LoVo (cell line): ENCODE measurements at regions not wholly inside any gene's neighbourhood (a gene's known extent, or its start where the extent isn't known, plus 50 kb on each side); places are given as distances from the start of the nearest gene placed in this dataset.
"Not testable (repeated sequence)": the region's sequence is repeated elsewhere in the genome, so short reads cannot be mapped to it uniquely, and the experiment has no call there.

Experiments
- DNase-seq: peaks from one replicate; pipeline ENCODE4 v3.0.0-alpha.2; 2016; ENCODE audit warnings: low spot score

DNA sequence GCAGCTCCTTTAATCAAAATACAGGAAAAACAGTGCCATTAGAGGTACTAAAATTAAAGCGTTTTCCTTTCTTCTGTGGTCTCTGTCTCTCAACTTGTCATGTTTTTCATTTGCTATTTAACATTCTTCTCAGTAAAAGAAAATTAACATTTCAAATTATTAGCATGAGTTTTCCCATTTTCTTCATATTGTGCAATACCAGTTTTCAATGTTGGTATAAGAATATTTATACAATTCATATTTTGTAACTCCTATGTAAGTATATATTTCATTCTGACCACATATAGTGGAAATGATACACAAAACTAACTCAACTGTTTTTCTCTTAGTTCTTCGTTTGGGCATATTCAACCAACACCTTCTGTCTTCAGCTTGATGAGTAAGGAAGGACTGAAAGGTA lies 308.3 kb downstream of the HS3ST1 start:
- no peak for DNase-seq

DNA sequence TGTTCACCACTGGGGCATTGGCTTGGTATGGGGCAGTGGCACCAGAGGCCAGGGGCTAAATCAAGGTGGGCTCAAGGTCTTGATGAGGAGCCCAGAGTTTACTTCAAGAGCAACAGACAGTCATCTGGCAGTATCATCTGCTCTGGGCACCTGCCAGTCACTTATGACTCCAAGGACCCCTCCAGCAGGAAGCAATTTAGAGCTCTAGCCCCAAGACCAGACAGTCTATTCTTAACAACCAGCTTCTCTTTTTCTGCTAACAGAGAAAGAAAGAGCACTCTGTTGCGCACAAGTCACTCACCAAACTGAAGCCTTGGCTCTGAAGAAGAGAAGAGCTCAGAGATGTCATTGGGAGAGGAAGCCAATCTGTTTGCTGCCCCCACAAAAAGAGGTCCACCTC lies 309.2 kb downstream of the HS3ST1 start:
- DNase-seq, result no peak

DNA sequence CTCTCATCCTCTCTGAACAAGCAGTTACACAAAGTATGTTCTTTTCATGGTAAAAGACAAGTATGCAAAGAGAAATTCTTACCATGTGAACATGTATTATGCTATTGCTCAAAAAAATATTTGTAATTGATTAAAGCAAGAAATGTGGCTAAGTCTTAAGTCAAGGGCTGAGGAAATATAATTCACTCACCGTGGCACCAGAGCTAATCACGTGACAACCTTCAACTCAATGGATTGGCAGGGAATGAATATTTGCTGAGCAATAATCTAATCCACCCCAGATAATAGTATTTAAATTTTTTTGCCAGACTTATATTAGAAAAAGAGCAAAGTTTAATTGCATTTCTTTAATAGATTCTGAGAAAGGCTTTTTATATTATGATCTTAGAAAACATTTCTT lies 310.2 kb downstream of the HS3ST1 start:
- no peak for DNase-seq

DNA sequence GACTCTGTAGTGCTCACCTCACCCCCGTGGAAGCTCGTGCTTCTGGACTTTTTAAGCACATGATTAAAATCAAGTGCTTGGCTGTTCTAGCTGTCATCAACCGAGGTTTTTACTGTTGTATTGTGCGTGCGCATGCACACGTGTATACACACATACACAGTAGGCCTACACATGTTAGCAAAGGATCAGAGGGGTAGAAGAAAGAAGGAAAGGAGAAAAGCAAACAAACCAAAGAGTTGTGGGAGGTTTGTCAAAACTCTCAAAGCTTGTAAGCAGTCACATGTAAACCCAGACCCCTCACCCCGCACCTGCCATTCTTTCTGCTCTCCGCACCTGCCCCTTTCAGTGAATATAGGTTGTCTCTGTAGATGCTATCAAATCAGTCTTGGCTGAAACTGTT lies 311.8 kb downstream of the HS3ST1 start:
- DNase-seq, result no peak

DNA sequence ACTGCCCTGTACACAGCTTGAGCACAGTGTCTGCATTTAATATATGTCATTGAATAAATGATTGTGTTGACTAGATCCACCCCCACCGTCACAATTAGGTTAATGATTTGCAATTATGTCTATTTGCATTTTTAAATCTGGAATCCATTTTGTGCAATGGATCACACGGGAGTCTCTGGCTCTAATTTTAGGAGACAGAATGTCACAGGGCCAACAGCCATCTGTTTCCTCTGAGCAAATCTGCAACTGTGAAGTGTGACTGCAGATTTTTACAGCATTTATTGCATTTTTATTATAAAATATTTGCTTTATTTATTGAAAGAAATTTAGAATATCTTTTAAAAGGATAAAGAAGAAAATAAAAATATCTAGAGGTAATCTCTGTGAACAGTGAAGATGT lies 316.8 kb downstream of the HS3ST1 start:
- no peak for DNase-seq

DNA sequence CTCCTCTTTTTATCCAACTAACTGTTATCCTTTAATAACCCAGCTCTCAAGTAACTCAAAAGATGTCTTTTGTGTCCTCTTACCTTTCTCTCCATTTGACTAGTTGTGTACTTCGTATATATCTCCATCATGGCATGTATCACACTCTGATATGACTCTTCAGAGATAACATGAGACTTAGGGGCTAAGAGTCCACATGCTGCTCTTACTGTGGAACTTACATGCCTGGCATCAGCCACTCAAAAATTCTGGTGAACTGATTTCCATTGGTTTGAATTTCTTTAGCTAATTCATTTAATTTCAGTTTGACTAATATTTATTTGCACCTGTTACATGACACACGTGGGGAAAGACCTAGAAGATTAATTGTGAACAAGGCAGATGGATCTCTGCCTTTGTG lies 317.3 kb downstream of the HS3ST1 start:
- no peak for DNase-seq

DNA sequence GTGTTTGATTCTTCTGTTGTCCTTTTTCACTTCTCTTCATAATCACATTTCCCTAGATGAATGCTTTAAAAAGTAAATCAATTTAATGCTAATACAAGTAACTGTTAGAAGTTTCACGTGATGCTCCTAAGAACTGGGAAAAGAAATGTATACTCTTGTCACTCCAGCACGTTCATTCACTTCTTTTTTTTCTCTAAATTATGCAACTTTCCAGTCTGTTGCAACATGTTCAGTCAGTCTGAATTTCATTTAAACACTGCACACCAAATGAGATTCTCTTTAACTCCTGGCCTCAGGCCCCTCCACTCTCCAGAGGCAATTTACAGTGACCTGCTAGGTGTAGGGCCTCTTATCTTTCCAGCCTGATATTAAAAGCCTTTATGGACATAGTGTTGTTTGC lies 321.9 kb downstream of the HS3ST1 start:
- DNase-seq, result no peak

DNA sequence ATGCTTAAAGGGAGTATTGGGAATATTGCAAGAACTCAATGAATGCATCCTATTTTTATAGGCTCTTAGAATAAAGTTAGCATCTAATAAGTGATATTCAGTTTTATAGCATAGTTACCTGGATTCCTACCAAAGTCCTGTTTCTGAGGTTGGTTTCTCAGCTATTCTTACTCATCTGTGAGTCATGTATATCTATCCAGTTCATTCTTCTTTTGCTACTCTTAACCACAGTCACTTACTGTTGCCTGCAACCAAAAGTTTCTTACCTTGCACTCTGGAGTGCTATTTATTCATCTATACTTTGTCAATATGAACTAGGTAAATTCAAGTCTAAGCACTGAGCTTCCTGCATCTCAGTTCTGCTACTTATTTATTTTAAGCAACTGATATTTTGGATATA lies 322.5 kb downstream of the HS3ST1 start:
- DNase-seq, result no peak

DNA sequence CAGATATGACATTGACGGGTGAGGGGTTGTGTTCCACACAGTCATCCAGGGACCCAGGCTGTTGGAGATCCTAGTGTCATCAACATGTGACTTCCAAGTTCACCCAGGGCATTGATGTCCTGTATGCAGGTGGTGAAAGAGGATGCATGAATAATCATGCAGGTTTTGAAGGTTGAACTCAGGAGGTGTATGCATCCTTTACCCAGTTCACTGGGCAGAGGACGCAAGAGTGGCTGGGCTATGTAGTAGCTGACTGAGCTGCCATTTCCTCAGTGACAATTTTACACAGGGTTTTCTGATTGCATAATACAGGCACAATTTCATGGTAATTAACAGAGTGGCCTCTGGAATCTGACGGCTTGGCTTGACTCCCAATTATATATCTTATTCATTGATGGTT lies 323.0 kb downstream of the HS3ST1 start:
- DNase-seq, result no peak

DNA sequence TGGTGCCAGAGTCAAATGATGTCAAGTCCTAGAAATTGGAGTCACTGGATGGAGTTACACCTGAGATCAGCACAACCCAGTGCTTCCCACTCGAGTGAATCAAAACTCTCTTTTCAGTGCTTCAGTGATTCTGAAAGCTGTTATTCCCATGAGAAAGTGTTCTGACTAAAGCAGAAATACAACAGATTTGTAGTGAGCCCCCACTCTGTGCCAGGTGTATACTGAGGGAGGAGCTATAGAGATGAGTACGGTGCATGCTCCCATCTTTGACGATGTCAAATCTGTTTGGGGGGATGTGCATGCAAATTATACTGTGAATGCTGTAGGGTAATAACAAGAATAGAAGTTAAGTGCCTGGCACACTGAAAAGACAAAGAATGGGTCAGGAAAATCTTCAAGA lies 330.2 kb downstream of the HS3ST1 start:
- no peak for DNase-seq

DNA sequence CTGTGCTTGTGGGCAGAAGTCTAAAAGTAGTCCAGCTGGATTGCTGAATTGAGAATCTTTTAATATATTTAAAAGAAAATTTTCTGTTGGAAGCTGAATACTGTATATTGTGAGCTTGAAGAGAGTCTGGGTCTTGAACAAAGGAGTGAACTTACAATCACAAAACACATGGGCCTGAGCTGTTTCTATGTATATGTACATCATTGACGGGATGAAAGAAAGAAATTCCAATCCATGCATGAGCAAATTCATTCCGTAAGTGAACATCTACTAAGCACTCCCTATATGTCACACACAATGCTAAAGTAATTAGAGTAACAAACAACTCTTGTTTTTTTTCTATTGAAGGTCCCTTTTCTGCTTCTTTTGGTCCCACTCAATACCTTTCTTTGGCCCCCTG lies 331.0 kb downstream of the HS3ST1 start:
- DNase-seq, result no peak

DNA sequence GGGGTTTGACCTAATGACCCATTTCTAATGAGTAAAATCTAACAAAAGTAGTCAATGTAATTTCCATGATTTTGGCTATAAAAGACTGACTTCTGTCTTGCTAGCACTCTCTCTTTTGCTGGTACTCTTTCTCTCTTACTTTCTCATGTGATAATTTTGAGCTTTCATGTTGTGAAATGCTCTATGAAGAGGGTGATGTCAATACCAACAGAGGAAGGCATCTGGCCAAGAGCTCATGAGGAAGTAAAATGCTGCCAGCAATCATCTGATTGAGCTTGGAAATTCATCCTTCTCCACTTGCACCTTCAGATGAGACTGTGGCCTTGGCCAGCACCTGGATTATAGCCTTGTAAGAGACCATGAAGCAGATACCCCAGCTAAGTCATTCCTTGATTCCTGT lies 347.7 kb downstream of the HS3ST1 start:
- no peak for DNase-seq

DNA sequence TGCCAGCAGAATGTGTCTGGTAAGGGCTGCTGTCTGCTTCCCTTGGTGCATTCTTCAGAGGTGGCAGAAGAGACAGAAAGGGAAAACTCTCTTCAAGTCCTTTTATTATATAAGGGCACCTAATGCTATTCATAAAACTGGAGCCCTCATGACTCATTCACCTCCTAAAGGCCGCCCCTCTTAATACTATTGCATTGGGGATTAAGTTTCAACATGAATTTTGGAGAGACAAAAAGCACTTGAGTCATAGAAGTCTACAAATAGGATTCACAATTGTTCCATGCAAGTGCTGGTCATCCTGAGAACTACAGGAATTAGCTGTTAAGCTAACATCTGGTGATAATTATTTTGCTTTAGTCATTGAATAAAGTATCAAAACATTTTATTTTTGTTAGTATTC lies 349.5 kb downstream of the HS3ST1 start:
- no peak for DNase-seq

DNA sequence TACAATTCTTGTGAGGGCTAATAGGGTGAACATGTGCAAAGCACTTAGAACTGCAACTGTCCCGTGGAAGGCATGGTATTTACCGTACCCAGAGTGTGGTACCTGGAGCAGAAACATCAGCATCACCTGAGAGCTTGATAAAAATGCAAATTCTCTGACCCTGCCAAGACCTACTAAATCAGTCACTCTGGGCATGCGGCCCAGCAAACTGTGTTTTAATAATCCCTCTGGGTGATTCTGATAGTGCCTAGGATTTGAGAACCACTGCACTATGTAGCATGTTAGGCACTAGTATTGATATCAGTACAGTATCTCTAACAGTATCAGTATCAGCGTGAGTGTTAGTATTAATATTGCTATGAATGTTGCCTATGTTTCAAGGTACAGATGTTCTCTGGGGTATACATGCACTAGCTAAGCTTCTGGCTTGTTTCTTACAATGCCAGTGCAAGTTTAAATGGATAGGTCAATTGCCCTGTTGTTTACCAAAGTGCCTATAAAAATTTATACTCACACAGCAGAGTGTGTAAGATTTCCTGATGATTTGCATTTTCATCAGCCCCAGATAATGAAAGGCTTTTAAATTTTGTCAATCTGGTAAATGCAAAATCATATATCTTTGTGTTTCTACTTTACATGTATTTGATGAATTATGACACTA lies 354.0 kb downstream of the HS3ST1 start:
- DNase-seq, result no peak

DNA sequence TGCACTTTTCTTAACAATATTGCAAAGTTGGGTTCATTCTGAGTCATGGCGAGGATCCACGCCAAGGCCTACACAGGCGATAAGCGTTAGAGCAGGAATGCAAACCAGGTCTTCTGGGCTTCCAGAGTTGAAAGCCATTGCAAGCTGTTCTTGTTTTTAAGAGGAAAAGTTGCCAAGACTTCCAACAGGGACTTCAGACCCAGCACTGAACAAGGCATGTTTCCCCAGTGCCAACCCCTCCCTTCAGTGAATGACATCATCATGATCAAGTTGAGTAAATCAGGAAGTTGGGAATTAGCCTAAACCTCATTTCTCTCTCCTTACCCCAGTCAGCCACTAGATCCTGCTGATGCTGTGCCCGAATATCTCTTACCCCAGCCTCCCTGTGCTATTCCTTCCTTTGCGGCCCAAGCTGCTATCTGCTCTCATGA lies 355.1 kb downstream of the HS3ST1 start:
- no peak for DNase-seq

DNA sequence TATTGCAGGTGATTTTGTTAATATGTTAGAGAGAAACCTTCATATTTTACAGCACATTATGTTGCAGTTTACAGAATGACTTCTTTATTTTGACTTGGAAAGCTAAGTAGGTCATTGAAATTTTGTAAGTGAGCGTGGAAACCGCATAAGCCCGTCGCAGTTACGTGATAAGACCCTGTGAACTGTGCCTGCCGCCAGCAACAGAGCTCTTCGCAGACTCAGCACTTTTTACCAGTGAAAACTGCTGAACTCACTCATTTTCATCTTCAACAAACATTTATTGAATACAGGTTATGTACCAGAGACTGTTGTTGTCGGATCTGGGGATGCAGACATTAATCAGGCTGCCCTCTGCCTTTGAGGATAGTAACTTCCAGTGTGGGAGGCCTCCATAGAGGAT lies 355.7 kb downstream of the HS3ST1 start:
- DNase-seq, result no peak

DNA sequence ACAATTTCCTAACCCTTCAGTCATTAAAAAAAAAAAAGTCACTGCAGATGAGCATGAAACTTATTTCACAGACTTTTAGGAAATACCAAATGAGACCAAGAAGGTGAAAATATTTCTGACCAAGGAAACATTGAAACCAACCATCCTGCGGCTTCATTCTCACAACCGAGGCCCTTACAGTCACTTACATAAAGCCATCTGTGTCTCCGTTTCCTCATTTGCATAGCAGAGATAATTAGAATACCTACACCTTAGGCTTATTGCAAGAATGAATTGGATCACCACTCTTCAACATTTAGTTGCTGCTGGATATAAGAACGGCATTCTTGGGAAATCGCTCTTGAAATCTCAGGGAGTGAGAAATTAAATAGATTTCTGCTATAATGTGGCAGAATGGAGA lies 356.2 kb downstream of the HS3ST1 start:
- DNase-seq, result no peak

DNA sequence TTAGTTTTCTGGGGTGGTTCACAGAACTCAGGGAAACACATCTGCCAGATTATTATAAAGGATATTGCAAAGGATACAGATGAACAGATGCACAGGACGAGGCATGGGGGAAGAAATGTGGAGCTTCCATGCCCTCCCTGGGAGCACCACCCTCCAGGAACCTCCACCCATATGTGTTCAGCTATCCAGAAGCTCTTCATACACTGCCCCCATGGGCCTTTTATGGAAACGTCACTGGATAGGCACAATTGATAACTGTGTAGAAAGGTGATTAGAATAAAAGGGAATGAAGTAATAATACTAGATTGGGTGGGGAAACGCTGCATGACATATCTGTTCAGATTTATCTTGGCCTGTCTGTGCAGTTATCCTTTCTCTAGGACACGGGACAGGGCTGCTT lies 357.9 kb downstream of the HS3ST1 start:
- DNase-seq, result no peak

DNA sequence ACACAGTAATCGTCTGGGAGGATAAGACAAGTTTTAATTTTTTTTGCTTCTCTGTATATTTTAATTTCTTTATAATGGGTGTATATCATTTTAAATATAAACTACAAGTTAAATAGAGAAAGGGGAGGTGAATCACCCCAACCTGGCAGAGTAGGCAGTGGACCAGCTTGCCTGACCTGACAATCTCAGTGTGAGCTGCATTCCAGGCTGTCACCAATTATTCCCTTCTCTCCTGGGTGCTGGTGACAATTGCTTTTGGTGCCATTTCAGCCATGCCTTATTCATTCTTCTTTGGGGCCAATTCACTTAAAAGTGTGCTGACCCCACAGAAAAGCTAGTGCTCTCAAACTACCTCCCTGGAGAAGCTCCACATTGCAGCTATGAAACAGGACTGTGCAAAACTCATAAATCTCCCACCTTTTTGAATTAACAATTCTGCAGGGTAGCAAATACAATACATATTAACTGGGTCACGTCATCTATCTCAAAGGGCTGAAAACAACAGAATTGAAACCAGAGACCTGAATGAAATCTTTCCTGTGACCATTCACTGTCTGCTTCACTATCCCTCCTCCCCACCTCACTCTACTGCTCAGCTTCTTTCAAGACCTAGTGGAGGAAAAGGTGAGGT lies 359.0 kb downstream of the HS3ST1 start:
- no peak for DNase-seq

DNA sequence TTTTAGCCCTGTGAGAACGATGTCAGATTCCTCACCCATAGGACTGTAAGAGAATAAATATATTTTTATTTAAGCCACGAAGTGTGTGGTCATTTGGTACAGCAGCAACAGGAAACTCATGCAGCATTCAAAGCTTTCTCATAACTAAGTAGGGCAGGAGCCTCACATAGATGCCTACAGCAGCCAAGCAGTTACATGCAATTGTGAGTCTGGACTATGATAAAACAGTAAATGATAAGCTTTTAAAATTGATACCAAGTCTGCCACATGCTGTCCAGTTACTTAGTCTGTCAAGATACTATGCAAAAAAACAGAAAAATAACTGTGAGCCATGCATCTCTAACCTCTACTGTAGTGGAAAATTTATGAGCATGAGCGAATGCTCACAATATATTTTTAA lies 359.6 kb downstream of the HS3ST1 start:
- DNase-seq, result no peak

DNA sequence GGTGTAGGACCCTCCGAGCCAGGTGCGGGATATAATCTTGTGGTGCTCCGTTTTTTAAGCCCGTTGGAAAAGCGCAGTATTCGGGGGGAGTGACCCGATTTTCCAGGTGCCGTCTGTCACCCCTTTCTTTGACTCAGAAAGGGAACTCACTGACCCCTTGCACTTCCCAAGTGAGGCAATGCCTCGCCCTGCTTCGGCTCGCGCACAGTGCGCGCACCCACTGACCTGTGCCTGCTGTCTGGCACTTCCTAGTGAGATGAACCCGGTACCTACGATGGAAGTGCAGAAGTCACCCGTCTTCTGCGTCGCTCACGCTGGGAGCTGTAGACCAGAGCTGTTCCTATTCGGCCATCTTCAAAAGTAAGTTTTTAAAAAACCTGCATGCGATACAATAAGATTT lies 362.1 kb downstream of the HS3ST1 start:
- not testable (repeated sequence) for DNase-seq

DNA sequence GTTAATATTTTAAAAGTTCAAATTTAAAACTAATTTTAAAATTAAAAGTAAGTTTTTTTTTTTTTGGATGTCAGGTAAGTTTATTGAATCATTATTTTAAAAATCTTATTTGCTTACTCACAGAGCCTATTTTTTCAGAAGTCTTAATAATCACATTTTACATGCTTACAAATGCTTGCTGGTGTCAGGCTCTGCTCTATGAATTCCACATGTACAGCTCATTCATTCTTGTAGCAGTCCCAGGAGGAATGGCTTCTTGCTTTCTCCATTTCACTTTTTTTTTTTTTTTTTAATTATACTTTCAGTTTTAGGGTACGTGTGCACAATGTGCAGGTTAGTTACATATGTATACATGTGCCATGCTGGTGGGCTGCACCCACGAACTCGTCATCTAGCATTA lies 368.1 kb downstream of the HS3ST1 start:
- DNase-seq, result not testable (repeated sequence)

DNA sequence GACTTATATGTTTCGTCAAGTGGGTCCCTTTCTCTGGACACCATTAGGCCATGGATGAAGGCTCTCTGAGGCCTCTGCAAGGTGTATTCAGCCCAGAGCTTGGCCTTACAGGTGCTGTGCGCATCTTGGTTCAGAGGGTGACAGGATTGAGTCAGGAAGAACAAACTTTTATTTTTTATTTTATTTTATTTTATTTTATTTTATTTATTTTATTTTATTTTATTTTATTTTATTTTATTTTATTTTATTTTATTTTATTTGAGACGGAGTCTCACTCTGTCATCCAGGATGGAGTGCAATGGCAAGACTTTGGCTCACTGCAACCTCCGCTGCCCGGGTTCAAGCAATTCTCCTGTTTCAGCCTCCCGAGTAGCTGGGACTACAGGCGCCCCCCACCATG lies 370.4 kb upstream of the CLNK start:
- not testable (repeated sequence) for DNase-seq

DNA sequence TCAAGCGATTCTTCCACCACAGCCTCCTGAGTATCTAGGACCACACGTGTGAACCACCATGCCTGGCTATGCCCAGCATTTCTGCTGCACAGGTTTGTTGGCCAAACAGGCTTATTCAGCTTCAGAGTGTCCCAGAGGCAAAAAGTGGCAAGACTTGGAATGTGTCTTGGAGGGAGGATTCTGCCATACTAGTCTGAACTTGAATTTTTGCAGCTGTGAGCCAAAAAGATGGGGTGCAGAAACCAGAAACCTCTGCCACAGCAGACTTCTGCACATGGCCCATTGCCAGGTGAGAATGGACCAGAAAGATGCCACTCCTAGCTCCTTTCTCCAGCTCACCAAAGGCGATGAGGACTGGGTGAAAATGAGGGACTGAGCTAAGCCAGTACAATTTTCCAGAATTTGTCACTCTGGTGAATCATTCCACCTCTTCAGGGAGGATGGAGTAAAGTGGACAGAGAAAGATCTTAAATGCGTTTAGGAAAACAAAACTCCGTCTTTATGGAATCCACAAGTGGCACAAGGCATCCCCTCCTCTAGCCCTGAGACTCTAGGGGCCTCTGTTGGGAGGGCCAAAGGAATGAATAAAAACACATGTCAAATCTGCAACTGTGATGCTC lies 369.1 kb upstream of the CLNK start:
- no peak for DNase-seq
